OCI-LY7 (cell line): ENCODE measurements at regions not wholly inside any gene's neighbourhood (a gene's known extent, or its start where the extent isn't known, plus 50 kb on each side); places are given as distances from the start of the nearest gene placed in this dataset.
"Not testable (repeated sequence)": the region's sequence is repeated elsewhere in the genome, so short reads cannot be mapped to it uniquely, and the experiment has no call there.

Source experiments
- BruUV-seq: library from RNA; stranded (reverse); fragments of 400-500 nt; replicated peaks from 2 replicates; lab custom pipeline; 2021; lab: Mats Ljungman, UMichigan
- CTCF ChIA-PET: fragments of 300-600 bp; sonication (Branson Sonifier 250); formaldehyde crosslinking; loops from one replicate; lab custom pipeline; 2022; ENCODE audit warnings: antibody characterized with exemption; ENCODE audit not compliant: unreplicated experiment; lab: Charles Lee
- POLR2A ChIA-PET: fragments of 300-600 bp; sonication (Branson Sonifier 250); formaldehyde crosslinking; loops from one replicate; lab custom pipeline; 2022; ENCODE audit warnings: antibody characterized with exemption; lab: Charles Lee
- DNase-seq: peaks from one replicate; pipeline ENCODE4 v3.0.0-alpha.2; 2015; ENCODE audit warnings: low spot score
- H2AFZ ChIP-seq: fragments of 200-600 bp; sonication (generic), shearing (Covaris generic); 2 replicates; pipeline ENCODE4 v1.6.1; 2014; ENCODE audit warnings: mild to moderate bottlenecking, antibody characterized with exemption, low read length, moderate library complexity
- H3K27ac ChIP-seq: fragments of 200-600 bp; sonication (generic); 2 replicates; pipeline ENCODE4 v1.5.1; 2014; ENCODE audit warnings: mixed run types, low read depth, mild to moderate bottlenecking, moderate library complexity, low read length, inconsistent platforms; ENCODE audit not compliant: poor library complexity, severe bottlenecking
- H3K36me3 ChIP-seq: fragments of 200-600 bp; sonication (generic); 2 replicates; pipeline ENCODE4 v1.6.1; 2014; ENCODE audit warnings: mild to moderate bottlenecking, antibody characterized with exemption, low read length, moderate library complexity, mixed read lengths; ENCODE audit not compliant: insufficient read depth
- H3K4me1 ChIP-seq: fragments of 200-600 bp; sonication (generic); 2 replicates; pipeline ENCODE4 v1.5.1; 2014; ENCODE audit warnings: mild to moderate bottlenecking, low read length; ENCODE audit not compliant: insufficient read depth, poor library complexity, severe bottlenecking
- H3K4me2 ChIP-seq: fragments of 200-600 bp; sonication (generic); 2 replicates; pipeline ENCODE4 v1.6.1; 2014; ENCODE audit warnings: mild to moderate bottlenecking, low read length
- H3K4me3 ChIP-seq: fragments of 200-600 bp; sonication (generic); 2 replicates; pipeline ENCODE4 v1.5.1; 2014; ENCODE audit warnings: mild to moderate bottlenecking, low read depth, low read length; ENCODE audit not compliant: poor library complexity, severe bottlenecking
- H3K79me2 ChIP-seq: fragments of 200-600 bp; sonication (generic); 2 replicates; pipeline ENCODE4 v1.6.1; 2016; ENCODE audit warnings: low read depth, mild to moderate bottlenecking, low read length, moderate library complexity, mixed read lengths; ENCODE audit not compliant: insufficient read depth
- H3K9me2 ChIP-seq: fragments of 200-600 bp; sonication (generic); 2 replicates; pipeline ENCODE4 v1.6.1; 2016; ENCODE audit warnings: mild to moderate bottlenecking, low read length, mixed read lengths; ENCODE audit not compliant: insufficient read depth
- H3K9me3 ChIP-seq: fragments of 200-600 bp; sonication (generic); 2 replicates; pipeline ENCODE4 v1.6.1; 2014; ENCODE audit warnings: mild to moderate bottlenecking, mixed run types, low read length, mixed read lengths
- H4K20me1 ChIP-seq: fragments of 200-600 bp; sonication (generic); 2 replicates; pipeline ENCODE4 v1.6.1; 2014; ENCODE audit warnings: mild to moderate bottlenecking, antibody characterized with exemption, low read length, moderate library complexity, mixed read lengths; ENCODE audit not compliant: insufficient read depth
- CTCF ChIP-seq: fragments of 200-600 bp; sonication (generic); conservative IDR thresholded peaks from 2 replicates; pipeline ENCODE4 v1.5.1; 2014; ENCODE audit warnings: mild to moderate bottlenecking, antibody characterized with exemption, low read length, moderate library complexity, mixed read lengths
- EZH2phosphoT487 ChIP-seq: fragments of 200-600 bp; sonication (generic); IDR thresholded peaks from 2 replicates; pipeline ENCODE4 v1.6.1; 2018; ENCODE audit warnings: low read depth, borderline replicate concordance, mild to moderate bottlenecking, mixed run types, antibody characterized with exemption, low read length, moderate library complexity, mixed read lengths
- intact Hi-C: fragments of 100-400 bp; cut with micrococcal nuclease; formaldehyde crosslinking; loops from one replicate; pipeline ENCODE4 v1.10.0; 2022; ENCODE audit not compliant: unreplicated experiment

- CTCF ChIA-PET: no interaction called here
- intact Hi-C loops: loop anchor here (5.0 to 10.0 kb wide), 6 partner anchors 173 to 1745 kb away; a partner anchor contains a TSS
- Histone ChIP-seq H3K36me3 (peaks cover 16% of the 10 kb centered on the region), H3K4me2 (peak overlapping the region; percentile 98), H3K4me1 (peaks cover 67% of the 10 kb centered on the region), H3K9me2 (no peaks in the 10 kb centered on the region), H3K4me3 (peak overlapping the region; percentile 79), H3K27ac (peak overlapping the region; percentile 99), H4K20me1 (no peaks in the 10 kb centered on the region), H3K9me3 (peaks cover 9% of the 10 kb centered on the region; the same call in 1 of the 2 replicates), H3K79me2 (peaks cover 7% of the 10 kb centered on the region; the same call in 1 of the 2 replicates), H2AFZ (no peak overlapping the region)
- BruUV-seq: no TSS peak
- no peak for TF ChIP-seq EZH2phosphoT487
- no peak for TF ChIP-seq CTCF
- DNase-seq: no peak
- POLR2A ChIA-PET: interaction anchor here (0.7 to 10.1 kb wide), 14 partner anchors 8 to 1104 kb away, joined by 3 to 235 read pairs (median 6); partner anchors contain the start of gene HMGN4
Observed at GRCh38 chr6:27129917-27130316, 117.6 kb upstream of the PRSS16 start.

- H2AFZ ChIP-seq: no peak overlapping the region
- no peaks in the 10 kb centered on the region for H3K9me2 ChIP-seq
- H4K20me1 ChIP-seq: no peaks in the 10 kb centered on the region
- peak overlapping the region; percentile 79 for H3K4me3 ChIP-seq
- peaks cover 7% of the 10 kb centered on the region; the same call in 1 of the 2 replicates for H3K79me2 ChIP-seq
- intact Hi-C loops: loop anchor here (1.0 to 10.0 kb wide), 6 partner anchors 174 to 1744 kb away; a partner anchor contains a TSS
- BruUV-seq: no TSS peak
- peak overlapping the region; percentile 98 for H3K4me2 ChIP-seq
- H3K4me1 ChIP-seq: peaks cover 73% of the 10 kb centered on the region
- POLR2A ChIA-PET: interaction anchor here (0.5 to 10.1 kb wide), 19 partner anchors 8 to 1105 kb away, joined by 3 to 235 read pairs (median 5); a partner anchor contains a TSS
- peaks cover 13% of the 10 kb centered on the region for H3K36me3 ChIP-seq
- TF ChIP-seq EZH2phosphoT487: no peak
- TF ChIP-seq CTCF: no peak
- peak; percentile 61 for DNase-seq
- H3K9me3 ChIP-seq: peaks cover 14% of the 10 kb centered on the region; the same call in 1 of the 2 replicates
- CTCF ChIA-PET: no interaction called here
- H3K27ac ChIP-seq: peak overlapping the region; percentile 99
Observed at GRCh38 chr6:27130668-27131428, 116.7 kb upstream of the PRSS16 start.

GRCh38 chr6:27132282-27132531, 115.3 kb upstream of the PRSS16 start:
- BruUV-seq: TSS peak; percentile 87
- Histone ChIP-seq H3K27ac (peak overlapping the region; percentile 99), H3K4me1 (peaks cover 74% of the 10 kb centered on the region), H3K4me2 (peak overlapping the region; percentile 98), H3K4me3 (peak overlapping the region; percentile 79)
- not testable (repeated sequence) for H3K79me2 ChIP-seq, H3K9me2 ChIP-seq, DNase-seq, H2AFZ ChIP-seq, H3K36me3 ChIP-seq, H4K20me1 ChIP-seq, H3K9me3 ChIP-seq
- ChIA-PET CTCF (interaction anchor here (1.1 kb wide), 1 partner anchor 675 kb away, joined by 3 read pairs; a partner anchor contains a TSS), POLR2A (interaction anchor here (0.5 to 10.1 kb wide), 31 partner anchors 15 to 1214 kb away, joined by 3 to 235 read pairs (median 5); a partner anchor contains a TSS)
- intact Hi-C loops: loop anchor here (1.0 to 10.0 kb wide), 13 partner anchors 14 to 1743 kb away; a partner anchor contains a TSS
